ENCODE measurements at regions not wholly inside any gene's neighbourhood (a gene's known extent, or its start where the extent isn't known, plus 50 kb on each side); places are given as distances from the start of the nearest gene placed in this dataset.

- TF ChIP-seq CSDC2 (CRISPR knock-in tag; IDR thresholded peaks at IDR 0.05): no peak
- no peak for TF ChIP-seq RARB (CRISPR knock-in tag; IDR thresholded peaks at IDR 0.05)
- TF ChIP-seq BACH2 (CRISPR knock-in tag; IDR thresholded peaks at IDR 0.05; ENCODE audit: borderline replicate concordance): no peak
- no peak for TF ChIP-seq PPARA (CRISPR knock-in tag; IDR thresholded peaks at IDR 0.05; ENCODE audit: borderline replicate concordance)
- TF ChIP-seq ZNF565 (CRISPR knock-in tag; conservative IDR thresholded peaks at IDR 0.05; ENCODE audit: low read depth): no peak
- TF ChIP-seq, protein P1, sequence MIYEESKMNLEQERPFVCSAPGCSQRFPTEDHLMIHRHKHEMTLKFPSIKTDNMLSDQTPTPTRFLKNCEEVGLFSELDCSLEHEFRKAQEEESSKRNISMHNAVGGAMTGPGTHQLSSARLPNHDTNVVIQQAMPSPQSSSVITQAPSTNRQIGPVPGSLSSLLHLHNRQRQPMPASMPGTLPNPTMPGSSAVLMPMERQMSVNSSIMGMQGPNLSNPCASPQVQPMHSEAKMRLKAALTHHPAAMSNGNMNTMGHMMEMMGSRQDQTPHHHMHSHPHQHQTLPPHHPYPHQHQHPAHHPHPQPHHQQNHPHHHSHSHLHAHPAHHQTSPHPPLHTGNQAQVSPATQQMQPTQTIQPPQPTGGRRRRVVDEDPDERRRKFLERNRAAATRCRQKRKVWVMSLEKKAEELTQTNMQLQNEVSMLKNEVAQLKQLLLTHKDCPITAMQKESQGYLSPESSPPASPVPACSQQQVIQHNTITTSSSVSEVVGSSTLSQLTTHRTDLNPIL (CRISPR knock-in tag; IDR thresholded peaks at IDR 0.05; ENCODE audit: low read depth): no peak
- TF ChIP-seq GLIS3 (CRISPR knock-in tag; IDR thresholded peaks at IDR 0.05): no peak
- no peak for TF ChIP-seq ZC3H10 (CRISPR knock-in tag; IDR thresholded peaks at IDR 0.05)
- TF ChIP-seq TCF4 (CRISPR knock-in tag; IDR thresholded peaks at IDR 0.05; ENCODE audit: borderline replicate concordance): no peak
- TF ChIP-seq ZFP3 (CRISPR knock-in tag; IDR thresholded peaks at IDR 0.05): no peak
- TF ChIP-seq OSR1 (CRISPR knock-in tag; IDR thresholded peaks at IDR 0.05): no peak
- no peak for TF ChIP-seq ZNF70 (CRISPR knock-in tag; IDR thresholded peaks at IDR 0.05)
- no peak for TF ChIP-seq CSRNP3 (CRISPR knock-in tag; IDR thresholded peaks at IDR 0.05)
- TF ChIP-seq TOX (CRISPR knock-in tag; IDR thresholded peaks at IDR 0.05; ENCODE audit: borderline replicate concordance): no peak
- TF ChIP-seq ESRRG (CRISPR knock-in tag; IDR thresholded peaks at IDR 0.05): no peak
- TF ChIP-seq POU6F1 (CRISPR knock-in tag; IDR thresholded peaks at IDR 0.05; ENCODE audit: borderline replicate concordance, low read depth): no peak
- TF ChIP-seq ZFP30 (CRISPR knock-in tag; IDR thresholded peaks at IDR 0.05): no peak
- no peak for TF ChIP-seq ARNTL (CRISPR knock-in tag; IDR thresholded peaks at IDR 0.05; ENCODE audit: borderline replicate concordance, low read depth)
- no peak for TF ChIP-seq ISL1 (CRISPR knock-in tag; IDR thresholded peaks at IDR 0.05)
- no peak for ATAC-seq
Measured at GRCh38 chr2:176599796-176600485, 330.7 kb downstream of the MTX2 start.

- TF ChIP-seq ARNTL (CRISPR knock-in tag; IDR thresholded peaks at IDR 0.05; ENCODE audit: borderline replicate concordance, low read depth) (no peak), OSR1 (CRISPR knock-in tag; IDR thresholded peaks at IDR 0.05) (no peak), ZFP30 (CRISPR knock-in tag; IDR thresholded peaks at IDR 0.05) (no peak), ZNF70 (CRISPR knock-in tag; IDR thresholded peaks at IDR 0.05) (no peak), CSRNP3 (CRISPR knock-in tag; IDR thresholded peaks at IDR 0.05) (no peak), RARB (CRISPR knock-in tag; IDR thresholded peaks at IDR 0.05) (no peak), ZNF565 (CRISPR knock-in tag; conservative IDR thresholded peaks at IDR 0.05; ENCODE audit: low read depth) (no peak), GLIS3 (CRISPR knock-in tag; IDR thresholded peaks at IDR 0.05) (no peak)
- TF ChIP-seq, protein P1 (CRISPR knock-in tag; IDR thresholded peaks at IDR 0.05; ENCODE audit: low read depth): no peak
- no peak for ATAC-seq
Measured at GRCh38 chr2:176601066-176601465, 331.8 kb downstream of the MTX2 start.

DNA sequence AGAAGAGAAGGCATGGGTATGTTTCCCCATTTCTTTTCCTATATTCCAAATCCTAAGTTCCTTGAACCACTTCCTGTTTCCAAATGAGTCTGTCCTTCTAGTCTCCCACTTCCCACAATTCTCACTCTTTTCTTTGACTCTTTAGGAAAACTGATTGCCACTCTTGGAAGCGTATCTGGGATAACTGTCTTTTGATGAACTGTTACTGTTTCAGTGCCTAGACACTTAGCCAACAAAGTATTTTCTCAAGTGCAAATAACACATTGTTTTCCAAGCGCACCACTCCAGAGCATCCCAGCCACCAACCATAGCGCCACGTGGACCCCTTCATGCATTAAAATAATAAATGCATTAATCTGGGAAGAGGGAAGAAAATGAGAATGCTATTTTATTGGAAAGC, 342.8 kb downstream of the MTX2 start:
- no peak for ATAC-seq
- TF ChIP-seq ZFP3 (CRISPR knock-in tag; IDR thresholded peaks at IDR 0.05) (no peak), POU6F1 (CRISPR knock-in tag; IDR thresholded peaks at IDR 0.05; ENCODE audit: borderline replicate concordance, low read depth) (no peak), PPARA (CRISPR knock-in tag; IDR thresholded peaks at IDR 0.05; ENCODE audit: borderline replicate concordance) (no peak), ZNF8 (CRISPR knock-in tag; IDR thresholded peaks at IDR 0.05) (no peak), TSHZ2 (CRISPR knock-in tag; IDR thresholded peaks at IDR 0.05) (no peak), GLIS3 (CRISPR knock-in tag; IDR thresholded peaks at IDR 0.05) (no peak), OSR1 (CRISPR knock-in tag; IDR thresholded peaks at IDR 0.05) (no peak), BACH2 (CRISPR knock-in tag; IDR thresholded peaks at IDR 0.05; ENCODE audit: borderline replicate concordance) (no peak), CSDC2 (CRISPR knock-in tag; IDR thresholded peaks at IDR 0.05) (no peak)
- TF ChIP-seq, protein P2, sequence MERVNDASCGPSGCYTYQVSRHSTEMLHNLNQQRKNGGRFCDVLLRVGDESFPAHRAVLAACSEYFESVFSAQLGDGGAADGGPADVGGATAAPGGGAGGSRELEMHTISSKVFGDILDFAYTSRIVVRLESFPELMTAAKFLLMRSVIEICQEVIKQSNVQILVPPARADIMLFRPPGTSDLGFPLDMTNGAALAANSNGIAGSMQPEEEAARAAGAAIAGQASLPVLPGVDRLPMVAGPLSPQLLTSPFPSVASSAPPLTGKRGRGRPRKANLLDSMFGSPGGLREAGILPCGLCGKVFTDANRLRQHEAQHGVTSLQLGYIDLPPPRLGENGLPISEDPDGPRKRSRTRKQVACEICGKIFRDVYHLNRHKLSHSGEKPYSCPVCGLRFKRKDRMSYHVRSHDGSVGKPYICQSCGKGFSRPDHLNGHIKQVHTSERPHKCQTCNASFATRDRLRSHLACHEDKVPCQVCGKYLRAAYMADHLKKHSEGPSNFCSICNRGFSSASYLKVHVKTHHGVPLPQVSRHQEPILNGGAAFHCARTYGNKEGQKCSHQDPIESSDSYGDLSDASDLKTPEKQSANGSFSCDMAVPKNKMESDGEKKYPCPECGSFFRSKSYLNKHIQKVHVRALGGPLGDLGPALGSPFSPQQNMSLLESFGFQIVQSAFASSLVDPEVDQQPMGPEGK (CRISPR knock-in tag; IDR thresholded peaks at IDR 0.05; ENCODE audit: borderline replicate concordance): no peak
